MM.1S (cell line): ENCODE measurements at regions not wholly inside any gene's neighbourhood (a gene's known extent, or its start where the extent isn't known, plus 50 kb on each side); places are given as distances from the start of the nearest gene placed in this dataset.
"Not testable (repeated sequence)": the region's sequence is repeated elsewhere in the genome, so short reads cannot be mapped to it uniquely, and the experiment has no call there.

Source experiments
- DNase-seq: peaks from one replicate; pipeline ENCODE4 v3.0.0-alpha.2; 2015
- H2AFZ ChIP-seq: fragments of 300-600 bp; sonication (generic); 2 replicates; pipeline ENCODE4 v1.6.0; 2016; ENCODE audit warnings: antibody characterized with exemption, low read length
- H3F3A ChIP-seq: fragments of 300-600 bp; sonication (generic); 2 replicates; pipeline ENCODE4 v1.6.1; 2016; ENCODE audit warnings: mild to moderate bottlenecking, antibody characterized with exemption, low read length, moderate library complexity, mixed read lengths; ENCODE audit not compliant: insufficient read depth
- H3K27ac ChIP-seq: fragments of 300-600 bp; sonication (generic); 2 replicates; pipeline ENCODE4 v1.5.1; 2016; ENCODE audit warnings: mild to moderate bottlenecking, low read length
- H3K27me3 ChIP-seq: fragments of 300-600 bp; sonication (generic); replicated peaks from 2 replicates; pipeline ENCODE4 v1.6.0; 2016; ENCODE audit warnings: low read length; ENCODE audit not compliant: insufficient read depth
- H3K36me3 ChIP-seq: fragments of 300-600 bp; sonication (generic); replicated peaks from 2 replicates; pipeline ENCODE4 v1.6.1; 2016; ENCODE audit warnings: mild to moderate bottlenecking, low read length, mixed read lengths; ENCODE audit not compliant: insufficient read depth
- H3K4me1 ChIP-seq: fragments of 300-600 bp; sonication (generic); 2 replicates; pipeline ENCODE4 v1.6.1; 2016; ENCODE audit warnings: low read length, mixed read lengths
- H3K4me2 ChIP-seq: fragments of 300-600 bp; sonication (generic); 2 replicates; pipeline ENCODE4 v1.6.0; 2016; ENCODE audit warnings: low read depth, low read length
- H3K4me3 ChIP-seq: fragments of 300-600 bp; sonication (generic); 2 replicates; pipeline ENCODE4 v1.5.1; 2016; ENCODE audit warnings: low read length, mixed read lengths
- H3K79me2 ChIP-seq: fragments of 300-600 bp; sonication (generic); 2 replicates; pipeline ENCODE4 v1.6.1; 2016; ENCODE audit warnings: mixed run types, low read length, mixed read lengths
- H3K9ac ChIP-seq: fragments of 300-600 bp; sonication (generic); 2 replicates; pipeline ENCODE4 v1.6.1; 2016; ENCODE audit warnings: low read length, mixed read lengths
- H3K9me2 ChIP-seq: fragments of 300-600 bp; sonication (generic); replicated peaks from 2 replicates; pipeline ENCODE4 v1.6.1; 2016; ENCODE audit warnings: mild to moderate bottlenecking, low read length, mixed read lengths; ENCODE audit not compliant: insufficient read depth
- H3K9me3 ChIP-seq: fragments of 300-600 bp; sonication (generic); replicated peaks from 2 replicates; pipeline ENCODE4 v1.6.1; 2016; ENCODE audit warnings: mild to moderate bottlenecking, low read length, mixed read lengths; ENCODE audit not compliant: insufficient read depth
- H4K20me1 ChIP-seq: fragments of 300-600 bp; sonication (generic); 2 replicates; pipeline ENCODE4 v1.6.1; 2016; ENCODE audit warnings: mild to moderate bottlenecking, low read length, moderate library complexity, mixed read lengths; ENCODE audit not compliant: insufficient read depth
- CTCF ChIP-seq: fragments of 300-600 bp; sonication (generic); IDR thresholded peaks from 2 replicates; pipeline ENCODE4 v1.5.1; 2016; ENCODE audit warnings: antibody characterized with exemption, low read length, mixed read lengths
- EZH2 ChIP-seq: fragments of 300-600 bp; sonication (generic); optimal IDR thresholded peaks from 2 replicates; pipeline ENCODE3; 2017; ENCODE audit warnings: low read depth, mild to moderate bottlenecking, antibody characterized with exemption, low read length, mixed read lengths
- EZH2phosphoT487 ChIP-seq: fragments of 300-600 bp; sonication (generic); IDR thresholded peaks from 2 replicates; pipeline ENCODE4 v1.6.1; 2018; ENCODE audit warnings: antibody characterized with exemption, low read length

GRCh38 chr6:81023709-81024108 is 728.8 kb downstream of the TENT5A start:
- H3K9me2 ChIP-seq, result no peaks in the 10 kb centered on the region
- no peak for DNase-seq
- no peaks in the 10 kb centered on the region for H4K20me1 ChIP-seq
- no peak overlapping the region for H3K4me2 ChIP-seq
- H3K9ac ChIP-seq, result no peak overlapping the region
- H3F3A ChIP-seq, result no peaks in the 10 kb centered on the region
- no peaks in the 10 kb centered on the region for H3K9me3 ChIP-seq
- no peak overlapping the region for H3K27ac ChIP-seq
- no peak overlapping the region for H3K4me3 ChIP-seq
- no peak overlapping the region for H2AFZ ChIP-seq
- no peaks in the 10 kb centered on the region for H3K79me2 ChIP-seq
- H3K4me1 ChIP-seq, result no peaks in the 10 kb centered on the region
- H3K36me3 ChIP-seq, result no peaks in the 10 kb centered on the region
- TF ChIP-seq EZH2phosphoT487, result no peak
- TF ChIP-seq CTCF, result no peak
- no peak for TF ChIP-seq EZH2
- H3K27me3 ChIP-seq, result no peaks in the 10 kb centered on the region

- TF ChIP-seq EZH2, result no peak
- TF ChIP-seq CTCF, result no peak
- no peak for TF ChIP-seq EZH2phosphoT487
- Histone ChIP-seq H3K4me3 (no peak overlapping the region), H3K9me2 (no peaks in the 10 kb centered on the region), H3K27me3 (no peaks in the 10 kb centered on the region), H4K20me1 (no peaks in the 10 kb centered on the region), H3K79me2 (no peaks in the 10 kb centered on the region), H3K4me2 (no peak overlapping the region), H3K4me1 (no peaks in the 10 kb centered on the region), H3K27ac (no peak overlapping the region), H3K9ac (no peak overlapping the region), H3K36me3 (no peaks in the 10 kb centered on the region), H3F3A (no peaks in the 10 kb centered on the region), H3K9me3 (no peaks in the 10 kb centered on the region), H2AFZ (no peak overlapping the region)
- no peak for DNase-seq
These were observed 729.4 kb downstream of the TENT5A start for GRCh38 chr6:81023007-81023582.

GRCh38 chr6:81017586-81017985 is 734.9 kb downstream of the TENT5A start:
- H3K9me2 ChIP-seq, H3F3A ChIP-seq, H4K20me1 ChIP-seq, H3K4me1 ChIP-seq, H3K27me3 ChIP-seq, H3K79me2 ChIP-seq, H3K4me2 ChIP-seq, H3K36me3 ChIP-seq, DNase-seq, H3K9me3 ChIP-seq, H3K27ac ChIP-seq, H3K9ac ChIP-seq, H3K4me3 ChIP-seq, H2AFZ ChIP-seq: not testable (repeated sequence)

- H3K27ac ChIP-seq, result no peak overlapping the region
- DNase-seq, result no peak
- H3K4me2 ChIP-seq, result no peak overlapping the region
- H2AFZ ChIP-seq, result no peak overlapping the region
- no peak overlapping the region for H3K4me3 ChIP-seq
- H4K20me1 ChIP-seq, result no peaks in the 10 kb centered on the region
- TF ChIP-seq EZH2 (no peak), EZH2phosphoT487 (no peak), CTCF (no peak)
- no peaks in the 10 kb centered on the region for H3F3A ChIP-seq
- H3K9me2 ChIP-seq, result no peaks in the 10 kb centered on the region
- H3K79me2 ChIP-seq, result no peaks in the 10 kb centered on the region
- no peaks in the 10 kb centered on the region for H3K4me1 ChIP-seq
- no peaks in the 10 kb centered on the region for H3K36me3 ChIP-seq
- H3K9me3 ChIP-seq, result no peaks in the 10 kb centered on the region
- H3K9ac ChIP-seq, result no peak overlapping the region
- no peaks in the 10 kb centered on the region for H3K27me3 ChIP-seq
These were observed 748.6 kb downstream of the TENT5A start for GRCh38 chr6:81003894-81004293.
